ENCODE measurements at regions not wholly inside any gene's neighbourhood (a gene's known extent, or its start where the extent isn't known, plus 50 kb on each side); places are given as distances from the start of the nearest gene placed in this dataset.

DNA sequence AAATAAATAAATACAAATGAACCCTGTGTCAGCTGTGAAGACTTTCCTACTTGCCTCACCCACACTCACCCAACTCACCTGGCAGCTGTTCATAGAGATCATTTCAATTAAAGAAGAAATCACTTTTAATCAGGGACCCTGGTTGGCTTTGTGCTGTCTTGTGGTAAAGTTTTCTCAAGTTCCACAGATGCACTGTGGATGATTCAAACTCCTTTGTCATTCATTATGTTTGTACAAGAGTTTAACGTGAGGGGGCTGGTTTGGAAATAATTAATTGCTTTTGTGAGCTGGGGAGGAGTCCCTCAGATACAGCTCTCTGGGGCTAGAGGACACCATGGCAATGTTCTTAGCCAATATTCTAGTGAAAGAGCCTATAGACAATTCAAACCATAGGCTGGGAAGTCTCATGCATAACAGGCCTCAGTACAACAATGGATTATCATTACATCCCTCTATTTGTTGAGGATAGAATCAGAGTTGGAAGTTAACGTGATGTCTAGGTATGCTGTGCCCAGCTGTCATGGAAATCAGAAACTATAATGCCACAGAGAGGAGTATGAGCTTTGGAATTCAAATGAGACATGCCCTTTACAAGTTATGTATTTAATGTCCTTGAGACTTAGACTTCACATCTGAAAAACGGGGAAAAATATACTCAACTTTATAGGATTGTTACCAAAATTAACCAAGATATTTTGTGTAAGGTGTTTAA lies 698.5 kb downstream of the KCNA4 start:
- no peaks in the 10 kb centered on the region for H4K20me1 ChIP-seq (ENCODE audit: low read depth, low read length)
- H3K9me3 ChIP-seq (ENCODE audit: insufficient read depth, low read length): no peaks in the 10 kb centered on the region
- H3K9me2 ChIP-seq (replicated peaks; ENCODE audit: insufficient read depth, low read length): no peaks in the 10 kb centered on the region
- H3K4me3 ChIP-seq (ENCODE audit: insufficient read depth, low read length, poor library complexity, severe bottlenecking): no peak overlapping the region
- H2AFZ ChIP-seq (ENCODE audit: low read depth, low read length, severe bottlenecking): no peak overlapping the region
- no peaks in the 10 kb centered on the region for H3F3A ChIP-seq (ENCODE audit: insufficient read depth)
- TF ChIP-seq, protein P1, sequence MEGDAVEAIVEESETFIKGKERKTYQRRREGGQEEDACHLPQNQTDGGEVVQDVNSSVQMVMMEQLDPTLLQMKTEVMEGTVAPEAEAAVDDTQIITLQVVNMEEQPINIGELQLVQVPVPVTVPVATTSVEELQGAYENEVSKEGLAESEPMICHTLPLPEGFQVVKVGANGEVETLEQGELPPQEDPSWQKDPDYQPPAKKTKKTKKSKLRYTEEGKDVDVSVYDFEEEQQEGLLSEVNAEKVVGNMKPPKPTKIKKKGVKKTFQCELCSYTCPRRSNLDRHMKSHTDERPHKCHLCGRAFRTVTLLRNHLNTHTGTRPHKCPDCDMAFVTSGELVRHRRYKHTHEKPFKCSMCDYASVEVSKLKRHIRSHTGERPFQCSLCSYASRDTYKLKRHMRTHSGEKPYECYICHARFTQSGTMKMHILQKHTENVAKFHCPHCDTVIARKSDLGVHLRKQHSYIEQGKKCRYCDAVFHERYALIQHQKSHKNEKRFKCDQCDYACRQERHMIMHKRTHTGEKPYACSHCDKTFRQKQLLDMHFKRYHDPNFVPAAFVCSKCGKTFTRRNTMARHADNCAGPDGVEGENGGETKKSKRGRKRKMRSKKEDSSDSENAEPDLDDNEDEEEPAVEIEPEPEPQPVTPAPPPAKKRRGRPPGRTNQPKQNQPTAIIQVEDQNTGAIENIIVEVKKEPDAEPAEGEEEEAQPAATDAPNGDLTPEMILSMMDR (IDR thresholded peaks at IDR 0.05; ENCODE audit: insufficient read depth, low read length, poor library complexity, severe bottlenecking): no peak
- no peak for TF ChIP-seq EZH2phosphoT487 (conservative IDR thresholded peaks at IDR 0.05; ENCODE audit: low read length)
- H3K9ac ChIP-seq (ENCODE audit: low read length): no peak overlapping the region
- H3K4me2 ChIP-seq (ENCODE audit: low read depth, low read length, poor library complexity, severe bottlenecking): no peak overlapping the region
- no peaks in the 10 kb centered on the region for H3K36me3 ChIP-seq (ENCODE audit: low read length)
- no peaks in the 10 kb centered on the region for H3K79me2 ChIP-seq (ENCODE audit: insufficient read depth, low read length)
- H3K27ac ChIP-seq (ENCODE audit: low read depth, low read length): no peak overlapping the region
- H3K27me3 ChIP-seq (ENCODE audit: low read length): no peaks in the 10 kb centered on the region

GRCh38 chr11:29317694-29318093 lies 699.1 kb downstream of the KCNA4 start:
- no peak overlapping the region for H3K4me2 ChIP-seq (ENCODE audit: low read depth, low read length, poor library complexity, severe bottlenecking)
- no peak overlapping the region for H3K4me3 ChIP-seq (ENCODE audit: insufficient read depth, low read length, poor library complexity, severe bottlenecking)
- H3K27me3 ChIP-seq (ENCODE audit: low read length): no peaks in the 10 kb centered on the region
- TF ChIP-seq, protein P1 (IDR thresholded peaks at IDR 0.05; ENCODE audit: insufficient read depth, low read length, poor library complexity, severe bottlenecking): no peak
- no peak for TF ChIP-seq EZH2phosphoT487 (conservative IDR thresholded peaks at IDR 0.05; ENCODE audit: low read length)
- H3K9ac ChIP-seq (ENCODE audit: low read length): no peak overlapping the region
- no peaks in the 10 kb centered on the region for H4K20me1 ChIP-seq (ENCODE audit: low read depth, low read length)
- no peaks in the 10 kb centered on the region for H3F3A ChIP-seq (ENCODE audit: insufficient read depth)
- no peak overlapping the region for H3K27ac ChIP-seq (ENCODE audit: low read depth, low read length)
- H3K79me2 ChIP-seq (ENCODE audit: insufficient read depth, low read length): no peaks in the 10 kb centered on the region
- no peaks in the 10 kb centered on the region for H3K36me3 ChIP-seq (ENCODE audit: low read length)
- H2AFZ ChIP-seq (ENCODE audit: low read depth, low read length, severe bottlenecking): no peak overlapping the region
- H3K9me2 ChIP-seq (replicated peaks; ENCODE audit: insufficient read depth, low read length): no peaks in the 10 kb centered on the region
- H3K9me3 ChIP-seq (ENCODE audit: insufficient read depth, low read length): no peaks in the 10 kb centered on the region

GRCh38 chr11:29315275-29315674 lies 701.6 kb downstream of the KCNA4 start:
- TF ChIP-seq EZH2phosphoT487 (conservative IDR thresholded peaks at IDR 0.05; ENCODE audit: low read length): no peak
- TF ChIP-seq, protein P1 (IDR thresholded peaks at IDR 0.05; ENCODE audit: insufficient read depth, low read length, poor library complexity, severe bottlenecking): no peak
- H3F3A ChIP-seq (ENCODE audit: insufficient read depth): no peaks in the 10 kb centered on the region
- H3K4me3 ChIP-seq (ENCODE audit: insufficient read depth, low read length, poor library complexity, severe bottlenecking): no peak overlapping the region
- H3K27ac ChIP-seq (ENCODE audit: low read depth, low read length): no peak overlapping the region
- no peaks in the 10 kb centered on the region for H3K79me2 ChIP-seq (ENCODE audit: insufficient read depth, low read length)
- H3K9ac ChIP-seq (ENCODE audit: low read length): no peak overlapping the region
- H3K27me3 ChIP-seq (ENCODE audit: low read length): no peaks in the 10 kb centered on the region
- H4K20me1 ChIP-seq (ENCODE audit: low read depth, low read length): no peaks in the 10 kb centered on the region
- H3K9me3 ChIP-seq (ENCODE audit: insufficient read depth, low read length): no peaks in the 10 kb centered on the region
- no peak overlapping the region for H3K4me2 ChIP-seq (ENCODE audit: low read depth, low read length, poor library complexity, severe bottlenecking)
- H2AFZ ChIP-seq (ENCODE audit: low read depth, low read length, severe bottlenecking): no peak overlapping the region
- no peaks in the 10 kb centered on the region for H3K9me2 ChIP-seq (replicated peaks; ENCODE audit: insufficient read depth, low read length)
- no peaks in the 10 kb centered on the region for H3K36me3 ChIP-seq (ENCODE audit: low read length)

Data from SU-DHL-6 (cell line).